NCI-H524 (cell line): ENCODE measurements at regions not wholly inside any gene's neighbourhood (a gene's known extent, or its start where the extent isn't known, plus 50 kb on each side); places are given as distances from the start of the nearest gene placed in this dataset.
A peak's percentile ranks its signal among the peaks of the same experiment; 100 is the strongest.

Experiments
- DNase-seq, 2 experiments: peaks; one replicate each; lab custom pipeline; 2025; lab: John Stamatoyannopoulos, UW

DNA sequence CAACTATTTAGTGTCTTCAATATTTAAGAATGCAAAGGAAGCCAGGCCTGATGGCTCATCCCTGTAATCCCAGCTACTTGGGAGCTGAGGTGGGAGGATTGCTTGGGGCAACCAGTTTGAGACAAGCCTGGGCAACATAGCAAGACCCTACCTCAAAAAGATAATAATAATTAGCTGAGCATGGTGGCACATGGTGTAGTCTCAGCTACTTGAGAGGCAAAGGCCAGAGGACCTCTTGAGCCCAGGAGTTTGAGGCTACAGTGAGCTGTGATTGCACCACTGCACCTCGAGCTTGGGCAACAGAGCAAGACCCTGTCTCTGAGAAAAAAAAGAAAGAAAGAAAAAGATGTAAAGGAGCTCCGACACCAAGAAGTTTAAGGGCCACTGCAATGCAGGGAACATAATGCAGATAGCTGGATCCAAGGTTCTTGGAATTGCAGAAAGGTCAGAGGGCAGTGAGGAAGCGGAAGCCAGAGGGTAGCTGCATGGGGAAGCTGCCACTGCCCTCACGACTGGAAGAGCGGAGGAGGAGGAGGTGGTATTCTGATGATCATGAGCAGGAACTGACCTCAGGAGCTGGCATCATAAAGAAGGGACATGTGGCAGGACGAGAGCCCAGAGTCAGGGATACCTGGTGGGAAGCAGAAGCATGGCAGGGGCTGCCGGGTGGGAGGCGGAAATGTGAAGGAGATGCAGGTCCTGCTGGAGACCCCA is 60.2 kb upstream of the PODXL start:
- DNase-seq: no peak

DNA sequence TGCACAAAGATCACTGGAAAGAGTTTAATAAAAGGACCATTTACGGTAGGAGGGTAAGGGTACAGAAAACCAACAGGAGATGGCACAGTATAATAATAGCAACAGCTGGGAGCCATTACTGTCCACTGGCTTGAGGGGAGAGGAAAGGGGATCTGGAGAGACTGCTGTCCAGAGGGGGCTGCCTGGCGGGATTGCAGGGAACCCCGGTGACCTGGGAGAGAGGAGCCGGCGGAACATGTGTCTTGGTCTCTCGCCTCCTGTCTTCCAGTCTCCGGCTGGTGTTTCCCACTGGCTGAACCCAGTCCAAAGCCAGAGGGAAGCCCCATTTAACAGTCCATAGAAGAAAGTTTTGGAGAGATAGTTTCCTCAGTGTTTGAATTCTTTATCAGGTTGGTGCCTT is 57.5 kb upstream of the PODXL start:
- DNase-seq: no peak

DNA sequence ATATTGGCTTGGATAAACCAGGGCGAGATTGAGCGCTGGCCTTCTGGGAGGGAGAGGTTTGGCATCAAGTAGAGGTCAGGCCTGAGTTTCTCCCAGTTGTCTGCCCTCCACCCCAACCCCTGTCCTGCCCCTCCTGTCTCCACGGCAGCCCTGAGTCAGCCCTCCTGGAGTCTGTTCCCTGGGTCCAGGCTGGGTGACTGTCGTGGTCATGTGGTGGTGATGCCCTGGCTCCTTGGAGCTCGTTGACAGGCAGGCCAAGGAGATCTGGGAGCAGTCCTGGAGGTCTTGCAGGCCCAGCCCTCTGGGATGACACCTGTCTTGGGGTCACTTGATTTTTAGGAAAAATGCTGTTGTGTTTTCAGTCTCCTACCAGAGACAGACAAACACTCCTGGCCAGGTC is 53.6 kb upstream of the PODXL start:
- no peak for DNase-seq

DNA sequence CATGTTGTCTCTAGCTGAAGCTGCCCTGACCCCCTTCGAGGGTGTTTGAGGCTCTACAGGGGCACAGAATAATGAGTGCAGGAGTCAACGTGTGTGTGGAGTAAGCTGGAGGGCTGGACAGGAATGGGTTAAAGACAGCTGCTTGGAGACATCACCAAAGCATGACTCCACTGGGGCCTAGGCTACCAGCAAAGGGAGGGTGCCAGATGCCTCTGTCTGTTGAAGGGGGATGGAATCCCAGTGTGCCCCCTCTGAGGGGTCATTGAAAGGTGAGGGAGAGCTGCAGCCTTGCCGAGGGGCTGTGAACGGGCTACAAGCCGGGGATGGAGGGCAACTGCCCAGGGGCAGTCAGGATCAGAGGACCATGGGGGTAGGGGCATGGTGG is 51.7 kb upstream of the PODXL start:
- DNase-seq: peak; percentile 29 to 64

DNA sequence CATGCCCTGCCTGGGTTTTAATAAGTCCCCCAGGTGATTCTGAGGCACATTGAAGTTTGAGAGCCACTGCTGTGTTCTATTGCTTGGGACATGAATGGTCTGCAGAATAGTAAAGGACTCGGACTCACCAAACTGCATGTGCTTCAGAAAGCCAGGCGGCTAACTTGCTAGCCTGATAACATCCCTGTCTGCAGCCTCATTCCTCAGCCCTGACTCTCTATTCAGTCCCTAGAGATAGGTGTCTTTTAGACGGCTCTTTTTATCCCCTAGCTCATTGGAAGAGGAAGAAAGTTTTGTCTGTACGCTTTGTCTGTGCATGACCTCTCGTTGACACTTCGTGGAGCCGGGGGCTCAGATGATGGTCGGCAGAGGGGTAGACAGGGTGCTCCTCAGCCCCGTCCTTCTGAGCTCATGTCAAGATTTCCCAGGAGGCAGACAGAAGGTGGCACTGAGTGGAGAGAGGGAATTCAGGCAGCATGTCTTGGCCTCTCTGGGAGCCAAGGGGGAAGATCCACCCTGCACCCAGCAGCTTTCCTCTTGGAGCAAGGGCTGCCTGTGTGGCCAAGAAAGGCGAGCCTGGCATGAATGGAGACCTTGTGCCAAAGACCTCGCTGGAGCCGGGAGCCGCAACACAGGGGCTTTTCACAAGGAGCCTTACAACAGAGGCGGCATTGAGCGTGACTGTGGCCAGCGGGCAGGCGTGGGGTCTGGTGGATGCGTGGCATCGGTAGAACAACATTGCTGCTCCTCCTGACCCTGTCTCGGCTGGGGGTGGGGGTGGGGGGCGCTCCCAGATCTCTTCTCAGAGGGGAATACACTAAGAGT is 51.1 kb upstream of the PODXL start:
- no peak for DNase-seq

DNA sequence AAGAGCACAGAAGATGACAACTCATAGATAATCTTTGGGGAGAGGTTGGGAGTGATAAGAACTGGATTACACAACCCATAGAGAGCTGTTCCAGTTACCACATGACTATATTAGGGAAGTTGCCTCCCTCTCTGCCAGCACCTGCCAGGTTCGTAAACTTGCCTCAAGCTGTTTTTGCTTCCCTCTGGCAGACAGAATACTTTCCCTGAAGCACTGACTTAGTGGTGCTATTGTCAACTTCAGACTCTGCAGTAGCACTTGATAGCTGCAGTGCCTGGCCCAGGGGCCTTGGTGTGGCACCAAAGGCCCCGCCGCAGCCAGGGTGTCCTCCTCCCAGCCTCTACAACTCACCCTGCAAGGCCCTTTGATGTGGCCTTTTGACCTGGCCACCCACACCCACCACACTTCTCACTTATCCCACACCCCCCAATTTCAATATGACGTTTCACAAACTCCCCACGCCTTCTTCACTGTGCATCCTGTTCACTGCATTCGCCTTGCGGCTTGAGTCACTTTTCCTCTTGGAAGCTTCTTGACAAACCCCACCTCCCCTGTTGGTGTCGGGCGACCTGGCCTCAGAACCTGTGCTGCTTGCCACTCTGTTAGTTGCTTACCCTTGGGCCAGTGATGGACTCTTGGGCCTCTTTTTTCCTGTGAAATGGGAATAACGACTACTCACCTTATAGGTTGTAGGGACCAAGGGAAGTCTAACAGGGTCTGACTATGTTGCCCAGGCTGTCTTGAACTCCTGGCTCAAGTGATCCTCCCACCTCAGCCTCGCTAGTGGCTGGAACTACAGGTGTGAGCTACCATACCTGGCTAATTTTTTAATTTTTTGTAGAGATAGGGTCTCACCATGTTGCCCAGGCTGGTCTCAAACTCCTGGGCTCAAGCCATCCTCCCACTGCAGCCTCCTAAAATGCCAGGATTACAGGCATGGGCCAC is 50.2 kb upstream of the PODXL start:
- DNase-seq: no peak
